ENCODE measurements at regions not wholly inside any gene's neighbourhood (a gene's known extent, or its start where the extent isn't known, plus 50 kb on each side); places are given as distances from the start of the nearest gene placed in this dataset.

DNA sequence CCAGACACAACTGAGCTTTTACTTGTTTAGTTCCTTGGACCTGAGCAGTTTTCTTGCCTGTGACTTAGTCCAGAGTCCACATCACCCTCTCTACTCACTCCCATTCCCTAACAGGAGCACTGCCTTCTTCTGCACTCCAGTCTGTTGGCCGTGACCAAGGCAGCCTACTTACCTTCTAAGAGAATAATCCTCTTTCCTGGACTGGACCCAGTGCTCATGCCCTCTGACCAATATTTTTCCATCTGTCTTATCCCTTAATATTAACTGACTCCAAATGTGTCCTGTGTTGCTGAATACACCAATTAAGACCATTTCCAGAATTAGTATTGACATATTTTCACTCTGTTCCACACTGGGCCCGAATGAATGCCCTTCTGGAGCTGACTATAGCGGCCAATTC lies 681.0 kb upstream of the KIF2B start:
- FAIRE-seq (no peak), DNase-seq (ENCODE audit: low read depth, low spot score) (no peak)
- Histone ChIP-seq H3K4me2 (ENCODE audit: insufficient read depth, low read length) (no peak overlapping the region), H3K9me3 (replicated peaks; ENCODE audit: control insufficient read depth, insufficient read depth, low read length) (no peaks in the 10 kb centered on the region), H3K4me1 (ENCODE audit: control insufficient read depth, extremely low read depth, insufficient read depth, low read length) (peaks cover 3% of the 10 kb centered on the region), H4K20me1 (replicated peaks; ENCODE audit: control insufficient read depth, extremely low read depth, insufficient read depth, low read length) (no peaks in the 10 kb centered on the region), H3K36me3 (ENCODE audit: control insufficient read depth in 2 of 2, extremely low read depth in 1 of 2, insufficient read depth in 2 of 2, low read length in 2 of 2) (no peaks in the 10 kb centered on the region), H3K4me3 (replicated peaks in 1 of 3; ENCODE audit: insufficient read depth in 1 of 3, low read depth in 1 of 3, low read length in 3 of 3) (no peak overlapping the region), H3K9me1 (replicated peaks; ENCODE audit: control insufficient read depth, extremely low read depth, insufficient read depth, low read length) (no peaks in the 10 kb centered on the region), H3K27ac (ENCODE audit: insufficient read depth, low read depth, low read length) (no peak overlapping the region), H3K79me2 (ENCODE audit: control insufficient read depth, insufficient read depth, low read length) (no peaks in the 10 kb centered on the region), H3K27me3 (ENCODE audit: control insufficient read depth in 2 of 2, insufficient read depth in 2 of 2, low read length in 2 of 2) (no peaks in the 10 kb centered on the region), H2AFZ (ENCODE audit: low read depth, low read length) (no peak overlapping the region), H3K9ac (replicated peaks; ENCODE audit: extremely low read depth, insufficient read depth, low read length) (no peak overlapping the region)
- ChIA-PET POLR2A (no interaction called here), CTCF (no interaction called here)
- intact Hi-C loops (cut with micrococcal nuclease) = no loop called here
- TF ChIP-seq POLR2A (IDR thresholded peaks at IDR 0.05; ENCODE audit: low read depth, low read length) = no peak
- no peak for TF ChIP-seq JUN (IDR thresholded peaks at IDR 0.05; ENCODE audit: borderline replicate concordance, insufficient read depth, insufficient read length, low read depth)
- TF ChIP-seq POLR2AphosphoS5 (IDR thresholded peaks at IDR 0.05; ENCODE audit: insufficient read depth, low read depth, low read length) = no peak
- no peak for TF ChIP-seq EZH2 (IDR thresholded peaks at IDR 0.05; ENCODE audit: borderline replicate concordance, low read depth, low read length, severe bottlenecking)
- TF ChIP-seq, protein P1, sequence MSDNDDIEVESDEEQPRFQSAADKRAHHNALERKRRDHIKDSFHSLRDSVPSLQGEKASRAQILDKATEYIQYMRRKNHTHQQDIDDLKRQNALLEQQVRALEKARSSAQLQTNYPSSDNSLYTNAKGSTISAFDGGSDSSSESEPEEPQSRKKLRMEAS (IDR thresholded peaks at IDR 0.05; ENCODE audit: insufficient read depth, insufficient read length) = no peak
- no TSS peak for BruUV-seq (replicated peaks)
- dilution Hi-C loops (cut with MboI; ENCODE audit: extremely low pct_ligation_motif_present, low sequenced_read_pairs) = no loop called here

DNA sequence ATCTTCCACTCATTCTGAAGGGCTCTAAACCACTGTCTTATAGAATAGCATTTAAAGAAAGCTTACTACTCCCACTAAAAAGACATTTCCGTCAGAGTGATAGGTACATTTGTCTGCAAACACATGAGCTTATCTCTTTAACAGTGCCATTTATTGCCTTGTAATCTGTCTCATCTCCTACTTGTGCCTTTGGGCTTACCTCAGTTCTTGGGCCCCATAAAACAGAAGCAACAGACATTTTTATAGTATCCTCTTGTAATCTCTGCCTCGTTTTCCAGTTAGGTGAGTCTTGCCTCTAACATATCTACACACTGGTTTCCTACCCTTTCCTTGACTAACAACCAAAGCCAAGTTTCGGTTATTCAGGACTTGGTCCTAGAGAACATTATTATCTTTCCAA lies 681.4 kb upstream of the KIF2B start:
- Histone ChIP-seq H3K4me1 (ENCODE audit: control insufficient read depth, extremely low read depth, insufficient read depth, low read length) (peaks cover 3% of the 10 kb centered on the region), H3K36me3 (ENCODE audit: control insufficient read depth in 2 of 2, extremely low read depth in 1 of 2, insufficient read depth in 2 of 2, low read length in 2 of 2) (no peaks in the 10 kb centered on the region), H3K27ac (ENCODE audit: insufficient read depth, low read depth, low read length) (no peak overlapping the region), H3K9me3 (replicated peaks; ENCODE audit: control insufficient read depth, insufficient read depth, low read length) (no peaks in the 10 kb centered on the region), H3K4me2 (ENCODE audit: insufficient read depth, low read length) (no peak overlapping the region), H2AFZ (ENCODE audit: low read depth, low read length) (no peak overlapping the region), H3K4me3 (replicated peaks in 1 of 3; ENCODE audit: insufficient read depth in 1 of 3, low read depth in 1 of 3, low read length in 3 of 3) (no peak overlapping the region), H3K9ac (replicated peaks; ENCODE audit: extremely low read depth, insufficient read depth, low read length) (no peak overlapping the region), H3K79me2 (ENCODE audit: control insufficient read depth, insufficient read depth, low read length) (no peaks in the 10 kb centered on the region), H3K9me1 (replicated peaks; ENCODE audit: control insufficient read depth, extremely low read depth, insufficient read depth, low read length) (no peaks in the 10 kb centered on the region), H4K20me1 (replicated peaks; ENCODE audit: control insufficient read depth, extremely low read depth, insufficient read depth, low read length) (no peaks in the 10 kb centered on the region), H3K27me3 (ENCODE audit: control insufficient read depth in 2 of 2, insufficient read depth in 2 of 2, low read length in 2 of 2) (no peaks in the 10 kb centered on the region)
- dilution Hi-C loops (cut with MboI; ENCODE audit: extremely low pct_ligation_motif_present, low sequenced_read_pairs) = no loop called here
- FAIRE-seq (no peak), DNase-seq (ENCODE audit: low read depth, low spot score) (no peak)
- TF ChIP-seq POLR2AphosphoS5 (IDR thresholded peaks at IDR 0.05; ENCODE audit: insufficient read depth, low read depth, low read length) = no peak
- TF ChIP-seq EZH2 (IDR thresholded peaks at IDR 0.05; ENCODE audit: borderline replicate concordance, low read depth, low read length, severe bottlenecking) = no peak
- TF ChIP-seq, protein P2, sequence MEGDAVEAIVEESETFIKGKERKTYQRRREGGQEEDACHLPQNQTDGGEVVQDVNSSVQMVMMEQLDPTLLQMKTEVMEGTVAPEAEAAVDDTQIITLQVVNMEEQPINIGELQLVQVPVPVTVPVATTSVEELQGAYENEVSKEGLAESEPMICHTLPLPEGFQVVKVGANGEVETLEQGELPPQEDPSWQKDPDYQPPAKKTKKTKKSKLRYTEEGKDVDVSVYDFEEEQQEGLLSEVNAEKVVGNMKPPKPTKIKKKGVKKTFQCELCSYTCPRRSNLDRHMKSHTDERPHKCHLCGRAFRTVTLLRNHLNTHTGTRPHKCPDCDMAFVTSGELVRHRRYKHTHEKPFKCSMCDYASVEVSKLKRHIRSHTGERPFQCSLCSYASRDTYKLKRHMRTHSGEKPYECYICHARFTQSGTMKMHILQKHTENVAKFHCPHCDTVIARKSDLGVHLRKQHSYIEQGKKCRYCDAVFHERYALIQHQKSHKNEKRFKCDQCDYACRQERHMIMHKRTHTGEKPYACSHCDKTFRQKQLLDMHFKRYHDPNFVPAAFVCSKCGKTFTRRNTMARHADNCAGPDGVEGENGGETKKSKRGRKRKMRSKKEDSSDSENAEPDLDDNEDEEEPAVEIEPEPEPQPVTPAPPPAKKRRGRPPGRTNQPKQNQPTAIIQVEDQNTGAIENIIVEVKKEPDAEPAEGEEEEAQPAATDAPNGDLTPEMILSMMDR (IDR thresholded peaks at IDR 0.05; ENCODE audit: extremely low read depth in 1 of 2, insufficient read depth in 1 of 2, low read depth in 1 of 2, low read length in 2 of 2) = no peak
- TF ChIP-seq POLR2A (IDR thresholded peaks at IDR 0.05; ENCODE audit: low read depth, low read length) = no peak
- no peak for TF ChIP-seq FOS (IDR thresholded peaks at IDR 0.05; ENCODE audit: borderline replicate concordance, insufficient read depth, low read length)
- no peak for TF ChIP-seq JUN (IDR thresholded peaks at IDR 0.05; ENCODE audit: borderline replicate concordance, insufficient read depth, insufficient read length, low read depth)
- TF ChIP-seq, protein P1 (IDR thresholded peaks at IDR 0.05; ENCODE audit: insufficient read depth, insufficient read length) = no peak
- TF ChIP-seq MYC (IDR thresholded peaks at IDR 0.05; ENCODE audit: low read depth, low read length) = no peak
- BruUV-seq (replicated peaks) = no TSS peak
- ChIA-PET CTCF (no interaction called here), POLR2A (no interaction called here)
- intact Hi-C loops (cut with micrococcal nuclease) = no loop called here
